ENCODE measurements at regions not wholly inside any gene's neighbourhood (a gene's known extent, or its start where the extent isn't known, plus 50 kb on each side); places are given as distances from the start of the nearest gene placed in this dataset.

DNA sequence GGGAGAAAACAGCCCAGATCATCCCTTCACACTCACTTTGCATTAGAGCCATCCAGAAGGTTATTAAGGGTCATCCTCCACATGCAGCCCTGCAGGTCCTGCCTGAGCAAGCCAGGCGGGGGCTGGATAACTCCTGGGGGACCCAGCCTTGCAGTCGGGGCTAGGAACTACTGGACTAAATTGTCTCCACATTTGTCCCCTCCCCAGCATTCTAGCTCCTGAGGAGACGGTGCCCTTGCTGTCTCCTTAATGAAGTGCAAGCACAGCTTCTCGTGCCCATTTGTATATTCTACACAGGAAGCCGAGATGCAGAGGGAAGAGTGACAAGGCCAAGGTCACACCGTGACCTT is 185.2 kb downstream of the C16orf95 start:
- POLR2A ChIA-PET (ENCODE audit: low non-redundant PET), result no interaction called here
- H3K27ac ChIP-seq, result no peak overlapping the region

DNA sequence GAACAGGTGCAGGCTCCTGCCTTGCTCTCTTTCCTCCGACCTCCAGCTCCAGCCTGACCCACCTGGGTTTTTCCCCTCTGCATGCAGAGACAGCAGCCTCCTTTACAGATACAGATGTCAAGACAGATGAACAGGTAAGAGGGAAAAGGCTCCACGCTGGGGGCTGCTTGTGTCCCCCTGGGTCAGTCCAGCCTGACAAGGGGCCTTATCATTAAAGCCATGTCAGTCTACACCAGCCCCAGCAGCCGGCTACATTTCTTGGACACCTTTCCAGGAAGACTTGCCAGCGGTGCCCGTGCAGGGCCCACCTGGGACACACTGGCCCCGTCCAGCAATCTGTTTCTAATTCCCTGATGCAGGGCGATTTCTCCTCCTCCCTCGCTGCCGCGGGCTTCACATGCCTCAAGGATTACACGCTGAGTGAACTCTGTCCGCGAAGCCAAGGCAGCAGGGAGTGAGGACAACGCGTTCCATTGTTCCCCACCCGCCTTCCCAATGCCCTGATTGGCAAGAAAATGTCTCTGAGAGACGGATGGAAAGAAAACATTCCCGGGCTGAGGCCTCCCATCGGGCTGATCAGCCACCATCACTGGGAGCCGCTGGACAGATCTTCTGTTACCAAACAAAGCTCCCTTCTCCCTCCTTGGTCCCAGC is 184.7 kb downstream of the C16orf95 start:
- TF ChIP-seq, protein P1, sequence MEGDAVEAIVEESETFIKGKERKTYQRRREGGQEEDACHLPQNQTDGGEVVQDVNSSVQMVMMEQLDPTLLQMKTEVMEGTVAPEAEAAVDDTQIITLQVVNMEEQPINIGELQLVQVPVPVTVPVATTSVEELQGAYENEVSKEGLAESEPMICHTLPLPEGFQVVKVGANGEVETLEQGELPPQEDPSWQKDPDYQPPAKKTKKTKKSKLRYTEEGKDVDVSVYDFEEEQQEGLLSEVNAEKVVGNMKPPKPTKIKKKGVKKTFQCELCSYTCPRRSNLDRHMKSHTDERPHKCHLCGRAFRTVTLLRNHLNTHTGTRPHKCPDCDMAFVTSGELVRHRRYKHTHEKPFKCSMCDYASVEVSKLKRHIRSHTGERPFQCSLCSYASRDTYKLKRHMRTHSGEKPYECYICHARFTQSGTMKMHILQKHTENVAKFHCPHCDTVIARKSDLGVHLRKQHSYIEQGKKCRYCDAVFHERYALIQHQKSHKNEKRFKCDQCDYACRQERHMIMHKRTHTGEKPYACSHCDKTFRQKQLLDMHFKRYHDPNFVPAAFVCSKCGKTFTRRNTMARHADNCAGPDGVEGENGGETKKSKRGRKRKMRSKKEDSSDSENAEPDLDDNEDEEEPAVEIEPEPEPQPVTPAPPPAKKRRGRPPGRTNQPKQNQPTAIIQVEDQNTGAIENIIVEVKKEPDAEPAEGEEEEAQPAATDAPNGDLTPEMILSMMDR (conservative IDR thresholded peaks at IDR 0.05; ENCODE audit: low read depth), result no peak
- ChIA-PET CTCF (interaction anchor here (0.6 kb wide), 1 partner anchor 94 kb away, joined by 3 read pairs; no protein-coding TSS in a partner anchor), POLR2A (ENCODE audit: low non-redundant PET) (no interaction called here)
- DNase-seq (ENCODE audit: low spot score), result peak; percentile 26
- H3K27ac ChIP-seq, result peak overlapping the region; percentile 13; the same call in 1 of the 2 replicates

More for the DNA sequence above, 185.2 kb downstream of the C16orf95 start:
- no peak for DNase-seq (ENCODE audit: low spot score)
- TF ChIP-seq, protein P1 (conservative IDR thresholded peaks at IDR 0.05; ENCODE audit: low read depth), result no peak
- CTCF ChIA-PET, result interaction anchor here (0.6 kb wide), 1 partner anchor 95 kb away, joined by 3 read pairs; no protein-coding TSS in a partner anchor

DNA sequence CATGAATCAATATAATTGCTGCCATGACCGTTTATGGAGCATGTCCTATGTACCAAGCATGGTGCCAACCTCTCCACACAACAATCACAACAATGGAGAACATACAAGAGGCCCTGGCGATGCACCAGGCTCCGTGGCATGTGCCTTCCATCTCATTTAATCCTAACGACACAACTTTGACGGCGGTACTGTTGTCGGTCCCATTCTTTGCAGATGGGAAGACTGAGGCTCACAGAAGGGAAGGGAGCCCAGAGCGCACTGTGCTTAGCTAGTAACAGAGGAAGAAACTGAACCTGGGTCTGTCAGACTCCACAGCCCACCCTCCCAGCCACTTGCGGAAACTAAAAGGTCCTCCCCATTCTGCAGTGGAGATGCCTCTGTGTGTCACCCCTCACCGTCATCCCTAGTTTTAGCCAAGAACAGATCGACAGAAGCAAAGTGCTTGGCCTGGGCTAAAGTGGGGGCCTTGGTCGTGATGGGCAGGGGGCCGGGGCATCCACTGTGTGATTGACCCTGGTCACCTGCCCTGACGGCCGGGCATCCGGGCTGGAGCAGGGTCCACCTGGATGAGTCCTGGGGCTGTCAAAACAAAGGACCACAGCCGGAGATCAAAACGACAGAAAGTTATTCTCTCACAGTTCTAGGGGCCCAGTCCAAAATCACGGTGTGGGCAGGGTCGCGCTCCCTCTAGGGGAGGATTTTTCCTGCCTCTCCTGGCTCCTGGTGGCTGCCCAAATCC is 183.9 kb downstream of the C16orf95 start:
- ChIA-PET POLR2A (ENCODE audit: low non-redundant PET) (no interaction called here), CTCF (no interaction called here)
- TF ChIP-seq, protein P1 (conservative IDR thresholded peaks at IDR 0.05; ENCODE audit: low read depth), result no peak
- DNase-seq (ENCODE audit: low spot score), result no peak
- H3K27ac ChIP-seq, result no peak overlapping the region

DNA sequence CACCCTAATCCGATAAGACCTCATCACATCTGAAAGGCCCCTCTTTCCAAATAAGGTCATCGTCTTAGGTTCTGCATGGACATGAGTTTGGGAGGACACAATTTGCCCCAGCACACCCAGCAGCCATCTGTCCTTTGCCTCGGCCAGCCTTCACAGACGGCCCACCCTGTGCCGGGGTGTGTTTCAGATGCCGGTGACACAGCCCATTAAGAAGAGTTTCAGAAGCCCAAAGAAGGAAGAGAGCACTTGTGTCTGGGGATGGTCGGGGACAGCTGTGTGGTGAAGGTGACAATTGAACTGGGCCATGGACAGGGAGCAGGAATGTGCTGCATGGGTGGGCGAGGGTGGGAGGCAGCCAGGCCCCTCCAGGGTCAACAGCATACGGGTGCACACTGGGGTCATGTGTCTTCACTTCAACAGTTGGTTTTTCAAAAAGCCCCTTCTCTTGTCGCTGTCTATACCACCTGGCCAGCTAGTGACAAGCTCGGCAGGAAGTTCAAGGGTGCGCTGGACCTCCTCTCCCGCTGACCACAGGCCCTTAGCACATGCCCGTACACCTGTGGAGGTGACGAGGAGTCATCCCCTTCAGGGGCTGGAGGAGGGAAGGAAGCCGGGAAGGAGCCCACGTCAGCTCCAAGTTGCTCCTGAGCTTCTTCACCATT is 183.1 kb downstream of the C16orf95 start:
- ChIA-PET POLR2A (ENCODE audit: low non-redundant PET) (no interaction called here), CTCF (no interaction called here)
- no peak for DNase-seq (ENCODE audit: low spot score)
- TF ChIP-seq, protein P1 (conservative IDR thresholded peaks at IDR 0.05; ENCODE audit: low read depth), result no peak
- H3K27ac ChIP-seq, result no peak overlapping the region

DNA sequence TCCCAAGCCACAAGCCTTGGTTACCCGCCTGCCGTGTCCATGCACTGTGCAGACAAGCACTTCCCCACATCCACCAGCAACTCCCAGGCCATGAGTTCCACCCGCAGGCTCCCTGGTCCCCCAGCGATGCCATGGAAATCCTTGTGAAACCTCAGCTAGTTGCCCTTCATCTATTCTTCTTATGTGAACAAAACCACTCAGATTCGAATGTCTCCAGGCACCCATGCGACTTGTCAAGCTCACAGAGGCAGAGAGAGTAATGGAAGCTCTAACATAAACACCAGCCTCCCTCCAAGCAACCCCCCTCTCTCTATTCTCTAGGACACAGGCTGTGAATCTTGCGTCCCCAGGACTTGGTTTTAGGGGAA is 182.6 kb downstream of the C16orf95 start:
- no peak overlapping the region for H3K27ac ChIP-seq
- ChIA-PET CTCF (no interaction called here), POLR2A (ENCODE audit: low non-redundant PET) (no interaction called here)
- DNase-seq (ENCODE audit: low spot score), result no peak
- TF ChIP-seq, protein P1 (conservative IDR thresholded peaks at IDR 0.05; ENCODE audit: low read depth), result no peak

DNA sequence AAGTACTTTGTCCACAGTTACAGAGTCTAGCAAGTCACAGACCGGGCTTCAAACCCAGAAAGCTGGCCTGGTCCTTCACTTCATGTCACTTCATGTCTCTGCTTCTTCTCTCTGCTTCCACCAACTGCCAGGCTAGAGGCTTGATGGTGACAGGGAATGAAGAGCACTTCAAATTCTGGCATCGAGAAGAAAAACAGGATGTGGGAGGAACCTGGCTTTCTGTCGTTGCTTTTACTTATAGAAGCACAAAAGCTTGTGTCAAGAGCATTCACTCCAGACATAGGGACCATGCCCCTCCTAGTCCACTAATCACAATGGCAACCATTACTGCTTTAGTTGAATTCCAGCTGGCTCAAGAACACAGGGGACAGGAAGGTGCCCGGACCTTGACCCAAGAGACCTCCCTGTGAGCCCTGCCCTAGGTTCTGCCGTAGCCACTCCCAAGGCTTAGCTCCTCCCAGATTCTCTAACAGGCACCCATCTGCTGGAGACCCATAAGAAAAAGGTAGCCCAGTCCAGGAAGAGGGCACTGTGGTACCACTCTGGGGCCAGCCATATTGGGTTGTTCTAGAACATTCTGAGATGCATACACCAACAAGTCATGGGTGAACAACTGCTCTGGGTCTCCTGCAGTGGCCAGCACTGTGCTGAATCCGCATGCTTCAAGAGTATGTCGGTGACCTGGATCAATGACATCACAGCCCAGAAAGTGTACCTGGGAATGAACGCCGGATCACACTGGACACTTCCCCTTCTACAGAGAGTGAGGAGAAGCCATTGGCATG is 181.8 kb downstream of the C16orf95 start:
- no peak for DNase-seq (ENCODE audit: low spot score)
- H3K27ac ChIP-seq, result no peak overlapping the region
- TF ChIP-seq, protein P1 (conservative IDR thresholded peaks at IDR 0.05; ENCODE audit: low read depth), result no peak
- CTCF ChIA-PET, result no interaction called here
- POLR2A ChIA-PET (ENCODE audit: low non-redundant PET), result no interaction called here

All from RWPE1 (cell line).